Activated CD8-positive, alpha-beta memory T cell treated with anti-CD3 and anti-CD28 coated beads, Interleukin-2, amount 50 U/mL, for 48 hours (primary cell): ENCODE measurements at regions not wholly inside any gene's neighbourhood (a gene's known extent, or its start where the extent isn't known, plus 50 kb on each side); places are given as distances from the start of the nearest gene placed in this dataset.
"Not testable (repeated sequence)": the region's sequence is repeated elsewhere in the genome, so short reads cannot be mapped to it uniquely, and the experiment has no call there.

Experiments
- DNase-seq: peaks from one replicate; pipeline ENCODE4 v3.0.0-alpha.2; 2020

GRCh38 chr9:129428864-129429577, 191.9 kb downstream of the C9orf50 start:
- DNase-seq = no peak

DNA sequence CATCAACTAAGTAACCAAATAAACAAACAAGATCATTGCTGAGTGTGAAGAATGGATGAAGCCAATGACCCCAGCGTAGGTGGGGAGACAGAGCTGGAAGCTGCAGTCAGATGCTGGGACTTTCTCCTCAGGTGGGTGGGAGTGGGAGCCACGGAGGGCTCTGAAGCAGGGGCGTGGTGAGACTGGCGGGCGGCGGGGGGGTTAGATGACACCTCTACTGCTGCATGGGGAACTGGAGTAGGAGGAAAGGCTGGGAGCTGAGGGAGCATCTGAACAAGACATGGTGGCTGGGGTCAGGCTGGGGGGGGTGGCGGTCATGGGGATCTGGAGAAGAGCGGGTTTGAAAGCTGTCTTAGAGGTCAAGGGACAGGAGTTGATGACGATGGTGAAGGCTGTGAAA, 193.8 kb downstream of the C9orf50 start:
- DNase-seq = no peak

- not testable (repeated sequence) for DNase-seq
These were observed 197.1 kb downstream of the C9orf50 start for GRCh38 chr9:129423755-129424154.

GRCh38 chr9:129423216-129423615, 197.7 kb downstream of the C9orf50 start:
- DNase-seq = no peak

DNA sequence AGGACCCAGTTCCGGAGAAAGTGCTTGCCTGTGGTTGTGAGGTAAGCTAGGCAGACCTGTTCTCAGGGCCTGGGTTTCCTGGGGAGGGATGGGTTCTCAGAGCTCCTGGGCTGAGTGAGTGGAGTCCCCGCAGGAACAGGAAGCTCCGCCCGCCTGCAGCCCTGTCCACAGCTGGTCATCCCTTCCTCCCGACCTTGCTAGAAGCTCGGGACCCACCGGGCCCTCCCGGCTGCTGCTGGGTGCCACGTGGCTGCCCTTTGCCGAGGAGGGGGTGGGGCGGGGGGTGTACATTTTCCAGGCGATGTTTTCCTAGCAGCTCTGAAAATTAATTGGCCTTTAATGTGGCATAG, 198.1 kb downstream of the C9orf50 start:
- DNase-seq = no peak

DNA sequence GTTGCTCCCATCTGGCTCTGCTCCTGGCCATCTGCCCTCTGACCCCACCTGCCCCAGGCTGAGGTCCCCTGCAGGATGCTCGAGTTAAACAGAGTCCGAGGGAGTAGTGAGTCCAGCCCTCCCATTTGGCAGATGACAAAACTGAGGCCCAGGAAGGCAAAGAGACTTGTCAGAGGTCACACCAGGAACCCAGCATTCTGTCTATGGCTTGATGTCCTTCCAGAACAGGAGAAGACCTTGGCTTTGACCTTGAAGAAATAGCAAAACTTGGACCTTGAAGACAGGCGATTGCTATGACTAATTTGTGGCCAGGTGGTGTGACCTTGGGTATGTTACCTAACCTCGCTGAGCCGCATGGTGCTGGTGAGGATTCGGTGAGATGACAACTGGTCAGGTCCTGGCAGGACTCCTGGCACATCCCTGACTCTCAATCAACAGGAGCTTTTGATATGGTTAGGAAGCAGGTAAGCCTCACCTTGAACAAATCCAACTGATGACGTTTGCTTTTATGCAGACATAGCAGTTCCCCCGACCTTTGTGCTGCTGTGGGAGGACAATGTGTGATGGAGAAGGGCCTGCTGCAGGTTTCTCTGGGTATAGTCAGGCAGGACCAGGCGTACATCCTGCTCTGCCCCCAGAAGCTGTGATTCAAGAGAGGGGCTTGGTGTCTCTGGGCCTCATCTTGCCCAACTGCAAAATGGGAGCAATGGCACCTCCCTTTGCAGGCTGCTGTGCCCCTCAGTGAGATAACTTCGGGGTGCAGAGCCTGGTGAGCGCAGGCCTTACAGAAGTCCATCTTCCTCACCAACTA, 198.7 kb downstream of the C9orf50 start:
- peak; percentile 55 for DNase-seq

GRCh38 chr9:129421371-129421770, 199.5 kb downstream of the C9orf50 start:
- DNase-seq = no peak

DNA sequence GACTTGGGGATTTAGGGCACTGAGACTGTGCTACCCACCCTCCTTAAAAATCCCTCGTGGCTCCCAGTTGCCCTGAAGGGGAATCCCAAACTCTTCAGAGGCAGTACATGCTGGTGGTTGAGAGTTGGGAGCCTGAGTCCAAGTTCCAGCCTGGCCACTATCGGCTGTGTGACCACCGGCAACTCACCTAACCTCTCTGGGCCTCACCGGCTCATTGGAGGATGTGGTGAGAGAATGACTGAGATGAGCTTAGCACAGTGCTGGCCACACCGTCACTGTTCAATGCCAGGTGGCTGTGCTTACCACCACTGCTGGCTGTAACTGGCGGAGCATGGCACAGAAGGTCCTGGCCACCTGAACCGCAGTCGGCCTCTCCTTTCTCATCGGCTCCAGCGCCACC, 200.2 kb downstream of the C9orf50 start:
- DNase-seq = no peak

DNA sequence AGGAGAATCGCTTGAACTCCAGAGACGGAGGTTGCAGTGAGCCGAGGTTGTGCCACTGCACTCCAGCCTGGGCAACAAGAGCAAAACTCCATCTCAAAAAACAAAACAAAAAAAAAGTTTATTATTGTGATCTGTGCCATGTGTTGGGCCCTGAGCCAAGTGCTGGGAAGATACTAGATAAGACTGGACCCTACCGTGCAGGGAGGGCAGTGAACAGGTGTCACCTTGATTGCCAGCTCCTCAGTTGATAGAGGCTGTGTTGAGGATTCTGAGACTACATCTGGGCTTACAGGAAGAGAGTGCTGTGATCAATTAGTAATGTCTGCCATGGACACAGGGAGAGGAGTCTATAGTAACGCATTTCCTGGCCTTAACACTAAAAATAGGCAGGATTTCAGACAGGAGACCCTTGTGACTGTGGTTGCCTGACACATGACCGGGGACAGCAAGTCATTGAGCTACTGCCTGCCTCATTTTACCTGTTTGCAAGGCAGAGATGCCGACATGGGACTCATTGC, 201.5 kb downstream of the C9orf50 start:
- no peak for DNase-seq

GRCh38 chr9:129418451-129418850, 202.4 kb downstream of the C9orf50 start:
- no peak for DNase-seq

- no peak for DNase-seq
These were observed 203.9 kb downstream of the C9orf50 start for GRCh38 chr9:129416821-129417539.

GRCh38 chr9:129415942-129416651, 204.8 kb downstream of the C9orf50 start:
- no peak for DNase-seq

DNA sequence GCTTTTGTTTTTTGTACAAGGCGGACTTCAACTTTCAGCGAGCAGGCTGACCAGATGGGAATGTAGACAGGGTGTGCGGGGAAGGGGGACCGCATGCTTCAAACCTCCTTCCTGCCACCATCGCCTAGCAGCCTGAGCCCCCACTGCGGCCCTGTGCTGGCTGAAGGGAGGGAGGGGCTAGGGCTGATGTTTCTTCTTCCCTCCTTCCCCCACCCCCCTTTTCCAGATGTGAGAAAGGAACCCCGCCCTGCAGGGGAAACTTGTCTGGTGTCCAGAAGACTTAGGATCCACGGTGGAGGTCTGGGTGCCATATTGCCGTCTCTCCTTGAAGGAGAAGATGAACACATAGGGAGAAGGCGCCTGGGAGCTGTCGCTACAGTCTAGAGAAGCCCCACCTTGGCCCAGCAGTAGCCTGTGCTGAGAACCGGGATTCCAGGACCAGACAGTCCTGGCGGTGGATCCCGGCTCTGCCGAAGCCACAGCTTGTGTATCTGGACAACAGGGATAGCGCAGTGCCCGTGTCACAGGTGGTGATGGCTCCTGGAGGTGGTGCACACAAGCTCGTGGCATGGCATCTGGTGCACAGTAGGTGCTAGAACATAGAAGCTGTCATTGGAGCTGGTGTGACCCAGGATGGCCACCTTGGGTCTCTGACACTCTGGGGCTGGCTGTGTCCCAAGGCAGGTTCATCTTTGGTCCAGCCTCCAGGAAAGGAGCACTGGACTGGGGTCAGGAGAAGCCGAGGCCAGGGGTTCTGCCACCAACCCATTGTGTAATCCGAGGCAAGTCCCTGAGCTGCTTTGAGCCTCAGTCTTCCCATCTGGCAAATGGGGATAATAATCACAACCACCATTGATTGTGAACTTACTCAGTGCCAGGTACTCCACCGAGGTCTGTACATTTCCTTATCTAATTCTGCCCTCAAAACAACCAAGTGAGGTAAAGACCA, 205.6 kb downstream of the C9orf50 start:
- no peak for DNase-seq

- no peak for DNase-seq
These were observed 206.4 kb downstream of the C9orf50 start for GRCh38 chr9:129414377-129414992.

DNA sequence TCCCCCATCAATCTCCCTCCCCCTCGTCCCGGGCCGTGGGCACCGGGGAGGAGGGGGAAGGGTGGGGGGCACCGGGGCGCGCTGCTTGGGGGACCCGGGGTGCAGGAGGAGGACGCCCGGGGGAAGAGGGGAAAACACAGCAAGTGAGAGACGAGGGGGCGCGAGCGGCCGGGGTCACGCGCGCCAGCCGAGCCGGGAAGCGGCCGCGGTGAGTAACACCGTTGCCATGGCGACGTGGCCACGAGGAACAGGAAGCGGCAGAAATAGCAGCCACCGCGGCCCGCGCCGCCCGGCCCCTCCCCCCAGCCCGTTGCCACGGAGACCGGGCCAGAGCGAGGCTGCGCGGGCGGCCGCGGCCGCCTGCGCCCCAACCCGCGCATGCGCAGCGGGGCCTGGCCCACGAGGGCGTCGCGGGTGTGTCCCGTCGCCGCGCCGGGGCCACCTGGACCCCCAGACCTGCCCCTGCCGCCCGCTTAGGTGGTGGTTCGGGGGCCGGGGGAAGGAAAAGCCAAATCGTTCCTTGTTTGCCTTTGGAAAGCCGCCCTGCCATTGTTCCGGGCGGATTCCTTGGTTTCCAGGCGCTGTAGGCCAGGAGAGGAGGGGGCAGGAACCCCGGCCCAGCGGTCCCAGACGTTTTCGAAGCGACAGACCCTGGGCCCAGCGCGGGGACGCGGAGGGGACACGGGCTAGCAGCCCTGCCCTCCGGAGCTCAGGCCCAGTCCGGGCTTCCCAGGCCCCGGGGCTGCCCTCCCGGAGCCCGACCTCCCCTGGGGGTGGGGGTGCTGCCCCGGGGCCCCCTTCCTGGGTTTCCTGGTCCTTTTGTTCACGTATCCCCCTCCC, 207.1 kb downstream of the C9orf50 start:
- DNase-seq = peak; percentile 100

DNA sequence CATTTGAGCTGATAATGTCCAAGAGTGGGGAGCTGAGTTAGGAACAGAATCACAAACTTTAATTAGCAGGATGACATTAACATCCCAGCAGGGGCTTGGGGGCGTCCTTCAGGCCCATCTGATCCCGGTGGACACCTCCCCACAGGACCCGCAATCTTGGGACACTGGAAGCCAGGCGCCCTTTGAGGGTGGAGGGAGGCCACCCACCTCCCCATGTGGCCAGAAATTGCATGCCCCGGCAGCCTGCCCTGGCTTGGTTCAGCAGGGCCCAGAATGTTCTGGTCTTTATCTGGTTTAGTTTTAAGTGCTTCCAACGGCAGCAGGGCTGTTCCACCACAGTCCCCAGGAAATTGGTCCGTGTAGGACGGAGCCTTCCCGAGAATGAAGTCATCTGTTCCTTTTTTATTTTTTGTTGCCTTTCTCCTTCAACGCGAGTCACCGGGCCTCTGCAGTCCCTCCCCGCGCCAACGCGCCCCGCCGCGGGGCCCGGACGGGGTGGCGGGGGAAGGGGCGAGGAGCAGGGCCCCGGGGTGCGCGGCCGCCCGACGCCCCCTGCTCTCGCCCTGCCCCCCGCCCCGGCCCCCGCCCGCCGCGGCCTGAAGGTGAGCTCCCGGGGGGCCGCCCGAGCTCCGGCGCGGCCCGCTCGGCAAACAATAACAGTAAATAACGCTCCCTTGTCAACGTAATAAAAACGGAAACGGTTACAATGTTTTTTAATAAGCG, 207.9 kb downstream of the C9orf50 start:
- DNase-seq = peak; percentile 73

DNA sequence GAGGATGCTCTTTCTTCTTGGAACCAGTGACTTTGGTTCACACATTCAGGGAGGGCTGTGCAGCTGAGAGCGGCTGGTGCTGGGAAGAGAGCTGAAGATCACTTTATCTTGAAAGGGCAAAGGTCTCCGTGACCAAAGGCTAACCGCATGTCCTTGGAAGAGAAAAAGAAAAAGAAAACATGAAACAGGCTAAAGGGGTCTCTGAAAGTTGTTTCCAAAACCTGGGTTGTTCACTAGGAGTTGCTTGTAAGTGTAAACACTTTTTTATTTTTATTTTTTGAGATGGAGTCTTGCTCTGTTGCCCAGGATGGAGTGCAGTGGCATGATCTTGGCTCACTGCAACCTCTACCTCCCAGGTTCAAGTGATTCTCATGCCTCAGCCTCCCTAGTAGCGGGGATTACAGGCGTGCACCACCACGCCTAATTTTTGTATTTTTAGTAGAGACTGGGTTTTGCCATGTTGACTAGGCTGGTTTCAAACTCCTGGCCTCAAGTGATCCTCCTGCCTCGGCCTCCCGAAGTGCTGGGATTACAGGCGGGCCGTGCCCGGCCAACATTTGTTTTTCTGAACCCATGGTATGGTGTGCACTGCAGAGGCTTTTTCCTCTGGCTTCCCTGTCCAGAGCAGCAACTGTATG, 208.6 kb downstream of the C9orf50 start:
- DNase-seq = not testable (repeated sequence)

- DNase-seq = no peak
These were observed 209.3 kb downstream of the C9orf50 start for GRCh38 chr9:129411501-129412175.
